IMR-90 (cell line): ENCODE measurements at regions not wholly inside any gene's neighbourhood (a gene's known extent, or its start where the extent isn't known, plus 50 kb on each side); places are given as distances from the start of the nearest gene placed in this dataset.

Source experiments
- ATAC-seq: fragments of 200-7000 bp; cut with Tn5 transposase; 2 replicates; pipeline ENCODE4 v1.9.1; 2020; ENCODE audit warnings: low read depth, mild to moderate bottlenecking, moderate library complexity
- BruUV-seq: library from RNA; stranded (reverse); fragments of 400-500 nt; replicated peaks from 2 replicates; lab custom pipeline; 2021; lab: Mats Ljungman, UMichigan
- CTCF ChIA-PET: fragments of 300-600 bp; formaldehyde crosslinking; extraction: SDS; loops from one replicate; lab custom pipeline; 2021; ENCODE audit warnings: antibody characterized with exemption; lab: Yijun Ruan, JAX
- POLR2A ChIA-PET: fragments of 300-600 bp; sonication (Branson Sonifier 250); formaldehyde crosslinking; loops from one replicate; lab custom pipeline; 2022; ENCODE audit warnings: antibody characterized with exemption; ENCODE audit not compliant: unreplicated experiment; lab: Charles Lee
- DNase-seq: peaks from one replicate; pipeline ENCODE4 v3.0.0; 2013
- H2AFZ ChIP-seq: replicated peaks from 2 replicates; pipeline ENCODE3; 2013; ENCODE audit warnings: low read length, mild to moderate bottlenecking; ENCODE audit not compliant: poor library complexity
- H2AK5ac ChIP-seq: 2 replicates; pipeline ENCODE4 v1.6.1; 2013; ENCODE audit warnings: low read depth, low read length, inconsistent platforms
- H2AK9ac ChIP-seq: replicated peaks from 2 replicates; pipeline ENCODE3; 2013; ENCODE audit warnings: mild to moderate bottlenecking, low read depth, low read length, moderate library complexity; ENCODE audit not compliant: poor library complexity
- H2BK120ac ChIP-seq: 2 replicates; pipeline ENCODE4 v1.6.1; 2013; ENCODE audit warnings: low read depth, low read length, inconsistent platforms
- H2BK15ac ChIP-seq: 3 replicates; pipeline ENCODE4 v1.6.1; 2013; ENCODE audit warnings: low read depth, low read length, inconsistent platforms
- H2BK20ac ChIP-seq: 2 replicates; pipeline ENCODE4 v1.6.1; 2013; ENCODE audit warnings: low read depth, mild to moderate bottlenecking, inconsistent platforms, low read length, moderate library complexity
- H2BK5ac ChIP-seq: 2 replicates; pipeline ENCODE4 v1.6.1; 2013; ENCODE audit warnings: mild to moderate bottlenecking, low read depth, low read length, inconsistent platforms; ENCODE audit not compliant: poor library complexity, severe bottlenecking
- H3K14ac ChIP-seq: replicated peaks from 2 replicates; pipeline ENCODE4 v1.6.1; 2013; ENCODE audit warnings: low read depth, low read length, inconsistent platforms
- H3K18ac ChIP-seq: 2 replicates; pipeline ENCODE4 v1.6.1; 2013; ENCODE audit warnings: low read depth, low read length, control low read depth
- H3K23ac ChIP-seq: 2 replicates; pipeline ENCODE4 v1.6.1; 2013; ENCODE audit warnings: low read depth, low read length, inconsistent platforms
- H3K27ac ChIP-seq: 2 replicates; pipeline ENCODE4 v1.5.1; 2013; ENCODE audit warnings: mild to moderate bottlenecking, control low read depth, low read length; ENCODE audit not compliant: insufficient read depth
- H3K27me3 ChIP-seq: 2 replicates; pipeline ENCODE4 v1.6.1; 2013; ENCODE audit warnings: low read length; ENCODE audit not compliant: control insufficient read depth, insufficient read depth
- H3K36me3 ChIP-seq: 2 replicates; pipeline ENCODE4 v1.6.1; 2013; ENCODE audit warnings: low read length, mixed read lengths; ENCODE audit not compliant: control insufficient read depth, insufficient read depth
- H3K4ac ChIP-seq: 2 replicates; pipeline ENCODE4 v1.6.1; 2013; ENCODE audit warnings: low read depth, low read length, inconsistent platforms
- H3K4me1 ChIP-seq: 2 replicates; pipeline ENCODE4 v1.6.1; 2013; ENCODE audit warnings: low read length, mixed read lengths; ENCODE audit not compliant: control insufficient read depth, insufficient read depth
- H3K4me2 ChIP-seq: 2 replicates; pipeline ENCODE4 v1.6.1; 2013; ENCODE audit warnings: low read depth, mild to moderate bottlenecking, control low read depth, low read length, moderate library complexity
- H3K4me3 ChIP-seq: 2 replicates; pipeline ENCODE4 v1.5.1; 2013; ENCODE audit warnings: low read depth, mild to moderate bottlenecking, control low read depth, low read length, moderate library complexity; ENCODE audit not compliant: insufficient read depth
- H3K56ac ChIP-seq: 2 replicates; pipeline ENCODE4 v1.6.1; 2013; ENCODE audit warnings: low read length, inconsistent platforms; ENCODE audit not compliant: insufficient read depth; ENCODE audit errors: extremely low read depth
- H3K79me1 ChIP-seq, 2 experiments: 2 replicates each; pipeline ENCODE4 v1.6.1; 2013; ENCODE audit warnings: low read length in 2 of 2, inconsistent platforms in 1 of 2, low read depth in 1 of 2
- H3K9ac ChIP-seq: 2 replicates; pipeline ENCODE4 v1.6.1; 2013; ENCODE audit warnings: low read depth, low read length, control low read depth
- H3K9me1 ChIP-seq: 2 replicates; pipeline ENCODE4 v1.6.1; 2013; ENCODE audit warnings: low read length, inconsistent platforms; ENCODE audit not compliant: insufficient read depth
- H3K9me3 ChIP-seq: 2 replicates; pipeline ENCODE4 v1.6.1; 2013; ENCODE audit warnings: low read length; ENCODE audit not compliant: control insufficient read depth, insufficient read depth
- H4K20me1 ChIP-seq: 2 replicates; pipeline ENCODE4 v1.6.1; 2013; ENCODE audit warnings: low read length, inconsistent platforms; ENCODE audit not compliant: insufficient read depth
- H4K5ac ChIP-seq: 2 replicates; pipeline ENCODE4 v1.6.1; 2013; ENCODE audit warnings: mild to moderate bottlenecking, low read depth, low read length, control low read depth
- H4K8ac ChIP-seq, 2 experiments: 2 replicates each; pipeline ENCODE4 v1.6.1; 2013; ENCODE audit warnings: low read depth in 2 of 2, low read length in 2 of 2, control low read depth in 1 of 2, inconsistent platforms in 1 of 2
- H4K91ac ChIP-seq: 2 replicates; pipeline ENCODE4 v1.6.1; 2013; ENCODE audit warnings: low read depth, low read length, inconsistent platforms; ENCODE audit not compliant: insufficient read depth
- BHLHE40 ChIP-seq: fragments of 150-350 bp; IDR thresholded peaks from 2 replicates; pipeline ENCODE4 v1.6.1; 2016; ENCODE audit warnings: mild to moderate bottlenecking, low read depth, low read length
- CEBPB ChIP-seq: IDR thresholded peaks from 2 replicates; pipeline ENCODE4 v1.6.1; 2012; ENCODE audit warnings: low read depth, low read length, improper control_type of control experiment
- CHD1 ChIP-seq: IDR thresholded peaks from 2 replicates; pipeline ENCODE4 v1.6.1; 2012; ENCODE audit warnings: low read depth, low read length, improper control_type of control experiment
- CTCF ChIP-seq: conservative IDR thresholded peaks from 2 replicates; pipeline ENCODE4 v1.5.1; 2012; ENCODE audit warnings: mild to moderate bottlenecking, low read depth, low read length, improper control_type of control experiment
- RAD21 ChIP-seq: IDR thresholded peaks from 2 replicates; pipeline ENCODE4 v1.6.1; 2012; ENCODE audit warnings: low read length, improper control_type of control experiment
- WGBS, 2 experiments: methylation state at CpG; one replicate each; pipeline versions ENCODE4 v1.1.5 to v1.1.7; 2013; ENCODE audit warnings: missing lambda C conversion rate in 2 of 2; ENCODE audit not compliant: insufficient read length in 1 of 2; ENCODE audit errors: extremely low coverage in 2 of 2; 5-methylcytosine and 5-hydroxymethylcytosine counted together
- dilution Hi-C: fragments of 300-500 bp; cut with HindIII; formaldehyde crosslinking; loops from one replicate; pipeline ENCODE4 v1.14.3; 2018; ENCODE audit warnings: low sequenced_read_pairs; ENCODE audit not compliant: unreplicated experiment
- in situ Hi-C: fragments of 300-500 bp; cut with MboI; formaldehyde crosslinking; loops from 3 replicates; pipeline ENCODE4 v1.14.3; 2019; ENCODE audit warnings: low sequenced_read_pairs, inconsistent platforms, mixed read lengths
- intact Hi-C: fragments of 100-400 bp; cut with micrococcal nuclease; formaldehyde crosslinking; loops from 2 replicates; pipeline ENCODE4 v1.10.0; 2022
- TF ChIP-seq, protein P1 (sequence below): fragments of 150-350 bp; IDR thresholded peaks from 2 replicates; pipeline ENCODE4 v1.6.1; 2016; ENCODE audit warnings: low read depth, mild to moderate bottlenecking, low read length, moderate library complexity, borderline replicate concordance

DNA sequence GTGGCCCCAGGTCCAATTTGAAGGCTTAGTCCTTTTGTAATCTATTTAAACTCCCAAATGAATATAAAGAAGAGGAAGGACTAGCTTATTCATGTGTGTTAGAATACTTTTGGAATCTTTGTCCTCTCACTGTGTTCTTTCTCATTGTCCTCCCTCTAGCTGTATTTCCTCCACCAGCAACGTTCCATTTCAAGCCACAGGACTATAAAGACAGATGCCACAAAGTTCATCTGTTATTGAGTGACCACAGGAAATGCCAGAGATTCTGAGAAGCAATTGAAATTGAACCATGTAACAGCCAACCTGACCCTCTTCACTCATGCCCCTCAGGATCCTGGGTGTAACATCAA is 336.6 kb upstream of the API5 start:
- Histone ChIP-seq H2BK120ac (no peak overlapping the region), H2AFZ (no peak overlapping the region), H3K4ac (no peak overlapping the region), H3K4me2 (no peak overlapping the region), H2AK9ac (no peak overlapping the region), H4K20me1 (no peaks in the 10 kb centered on the region), H3K27ac (no peak overlapping the region), H3K18ac (no peak overlapping the region), H2BK15ac (no peak overlapping the region), H3K9me1 (no peaks in the 10 kb centered on the region), H3K14ac (no peak overlapping the region), H3K4me3 (no peak overlapping the region), H3K56ac (no peak overlapping the region), H4K8ac (no peak overlapping the region), H2BK5ac (no peak overlapping the region), H3K9me3 (peaks cover 16% of the 10 kb centered on the region), H4K91ac (no peak overlapping the region), H4K5ac (no peak overlapping the region), H3K36me3 (no peaks in the 10 kb centered on the region), H2BK20ac (no peak overlapping the region), H3K23ac (no peak overlapping the region), H3K27me3 (no peaks in the 10 kb centered on the region), H3K9ac (no peak overlapping the region), H3K4me1 (no peaks in the 10 kb centered on the region), H2AK5ac (no peak overlapping the region), H3K79me1 (no peaks in the 10 kb centered on the region)
- CTCF ChIA-PET, result no interaction called here
- DNase-seq, result no peak
- TF ChIP-seq BHLHE40 (no peak), CTCF (no peak), RAD21 (no peak), CHD1 (no peak), CEBPB (no peak)
- TF ChIP-seq, protein P1, sequence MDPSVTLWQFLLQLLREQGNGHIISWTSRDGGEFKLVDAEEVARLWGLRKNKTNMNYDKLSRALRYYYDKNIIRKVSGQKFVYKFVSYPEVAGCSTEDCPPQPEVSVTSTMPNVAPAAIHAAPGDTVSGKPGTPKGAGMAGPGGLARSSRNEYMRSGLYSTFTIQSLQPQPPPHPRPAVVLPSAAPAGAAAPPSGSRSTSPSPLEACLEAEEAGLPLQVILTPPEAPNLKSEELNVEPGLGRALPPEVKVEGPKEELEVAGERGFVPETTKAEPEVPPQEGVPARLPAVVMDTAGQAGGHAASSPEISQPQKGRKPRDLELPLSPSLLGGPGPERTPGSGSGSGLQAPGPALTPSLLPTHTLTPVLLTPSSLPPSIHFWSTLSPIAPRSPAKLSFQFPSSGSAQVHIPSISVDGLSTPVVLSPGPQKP, result no peak
- intact Hi-C loops (no loop called here), dilution Hi-C loops (no loop called here), in situ Hi-C loops (no loop called here)
- no peak for ATAC-seq
- POLR2A ChIA-PET, result no interaction called here
- WGBS, 2 experiments, result no CpG with 5 or more reads among the region's 1 CpG
- no TSS peak for BruUV-seq
